Posterior vena cava (tissue), 2 donors: ENCODE measurements at regions not wholly inside any gene's neighbourhood (a gene's known extent, or its start where the extent isn't known, plus 50 kb on each side); places are given as distances from the start of the nearest gene placed in this dataset.

Source experiments
- DNase-seq: peaks from one replicate; pipeline ENCODE4 v3.0.0-alpha.2; 2020; ENCODE audit warnings: low spot score
- intact Hi-C, 2 donors: fragments of 100-400 bp; cut with DNase I; formaldehyde crosslinking; loops; one replicate each; pipeline versions ENCODE4 v1.14.1 to v1.14.2; 2022 to 2023
- donor health status: DM: yes; HTN: yes; CAD: no.
- donor health status: DM: yes; HTN: yes; CAD: no.

- DNase-seq = no peak
- intact Hi-C loops = no loop called here
Observed at GRCh38 chr13:100872761-100873160, 198.2 kb upstream of the TMTC4 start.

- intact Hi-C loops = no loop called here
- no peak for DNase-seq
Observed at GRCh38 chr13:100870898-100871297, 196.3 kb upstream of the TMTC4 start.

GRCh38 chr13:100860866-100861265 is 186.3 kb upstream of the TMTC4 start:
- intact Hi-C loops = no loop called here
- no peak for DNase-seq

- intact Hi-C loops = no loop called here
- no peak for DNase-seq
Observed at GRCh38 chr13:100859861-100860260, 185.3 kb upstream of the TMTC4 start.

DNA sequence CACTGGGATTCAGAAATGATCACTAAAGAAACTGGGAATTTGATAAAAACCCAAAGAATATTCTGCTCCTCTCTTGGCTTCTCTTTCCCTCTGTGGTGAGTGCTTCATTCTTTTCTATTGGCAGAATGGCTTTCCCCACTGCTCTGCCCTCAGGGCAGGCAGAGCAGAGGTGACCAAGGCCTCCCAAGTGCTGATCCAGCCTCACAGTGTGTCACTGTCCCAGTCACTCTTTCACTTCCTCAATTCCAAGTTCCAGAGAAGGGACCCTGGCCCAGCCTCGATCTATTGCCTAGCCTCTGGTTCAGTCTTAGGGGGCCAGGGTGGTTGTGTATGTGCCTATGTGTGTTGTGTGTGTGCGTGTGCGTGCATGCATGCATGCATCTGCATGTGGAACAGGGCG is 180.6 kb upstream of the TMTC4 start:
- DNase-seq = no peak
- intact Hi-C loops = no loop called here

GRCh38 chr13:100854006-100854405 is 179.4 kb upstream of the TMTC4 start:
- intact Hi-C loops = no loop called here
- DNase-seq = no peak

GRCh38 chr13:100853434-100853833 is 178.8 kb upstream of the TMTC4 start:
- intact Hi-C loops = no loop called here
- DNase-seq = no peak

DNA sequence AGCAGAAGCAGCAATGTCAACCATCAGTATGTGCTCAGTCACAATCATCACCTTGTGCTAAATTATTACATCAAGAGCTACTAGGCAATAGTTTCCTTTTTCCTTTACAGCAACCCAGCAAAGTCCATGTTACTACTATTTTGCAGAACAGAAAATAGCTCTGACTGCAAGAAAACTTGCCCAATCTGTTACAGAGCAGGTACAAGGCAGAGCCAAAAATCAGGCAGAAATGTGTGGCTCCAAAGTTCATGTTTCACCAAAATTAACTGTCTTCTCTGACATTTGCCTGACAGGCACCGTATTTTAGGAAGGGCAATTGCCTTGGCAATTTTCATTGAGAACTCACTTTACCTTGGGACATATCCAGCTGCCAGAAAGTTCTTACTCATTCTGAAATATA is 177.6 kb upstream of the TMTC4 start:
- DNase-seq = no peak
- intact Hi-C loops = no loop called here

- intact Hi-C loops = no loop called here
- DNase-seq = no peak
Observed at GRCh38 chr13:100848304-100848703, 173.7 kb upstream of the TMTC4 start.

GRCh38 chr13:100845128-100845757 is 170.6 kb upstream of the TMTC4 start:
- DNase-seq = no peak

GRCh38 chr13:100842136-100842535 is 167.5 kb upstream of the TMTC4 start:
- intact Hi-C loops = no loop called here

More at GRCh38 chr13:100845128-100845757, 170.6 kb upstream of the TMTC4 start:
- intact Hi-C loops = no loop called here

DNA sequence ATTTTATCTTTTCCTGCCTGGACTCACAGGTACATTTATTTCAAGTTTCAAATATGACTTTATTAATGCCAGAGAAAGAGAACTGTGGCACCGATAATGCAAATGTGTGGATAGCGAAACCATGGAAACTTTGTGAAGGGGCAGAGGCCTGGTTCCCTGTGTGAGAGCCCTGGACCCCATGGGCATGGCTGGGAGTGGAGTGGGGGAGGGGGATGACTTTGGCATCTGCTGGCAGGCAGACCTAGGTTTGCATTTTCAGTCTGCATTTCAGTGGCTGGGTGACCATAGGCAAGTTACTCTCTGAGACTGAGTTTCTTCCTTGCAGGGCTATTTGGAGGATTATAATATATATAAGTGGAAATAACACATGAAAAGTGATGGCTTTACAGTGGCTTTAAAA is 163.8 kb upstream of the TMTC4 start:
- intact Hi-C loops = no loop called here
- no peak for DNase-seq

More at GRCh38 chr13:100842136-100842535, 167.5 kb upstream of the TMTC4 start:
- DNase-seq = no peak

- intact Hi-C loops = no loop called here
- no peak for DNase-seq
Observed at GRCh38 chr13:100837631-100838030, 163.0 kb upstream of the TMTC4 start.

- intact Hi-C loops = no loop called here
- DNase-seq = no peak
Observed at GRCh38 chr13:100836711-100837110, 162.1 kb upstream of the TMTC4 start.

DNA sequence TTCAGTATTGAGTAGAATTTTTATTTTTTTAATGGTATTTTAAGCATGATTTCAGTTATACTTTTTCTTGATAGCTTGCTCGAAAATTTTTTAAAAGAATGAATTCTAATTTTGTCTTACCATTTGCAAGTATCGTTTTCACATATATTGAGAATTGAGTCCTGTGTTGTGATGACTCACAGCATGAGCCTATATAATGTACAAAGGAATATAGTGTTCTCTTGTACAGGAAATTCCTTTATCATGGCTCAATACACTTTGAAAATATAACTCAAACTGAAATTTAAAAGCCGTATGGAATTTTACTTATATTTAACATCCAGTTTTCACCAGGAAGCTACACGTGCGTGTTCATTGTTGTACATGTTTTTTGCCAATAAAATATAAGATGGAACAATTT is 161.1 kb upstream of the TMTC4 start:
- intact Hi-C loops = no loop called here
- no peak for DNase-seq

- no peak for DNase-seq
- intact Hi-C loops = no loop called here
Observed at GRCh38 chr13:100833427-100833826, 158.8 kb upstream of the TMTC4 start.

DNA sequence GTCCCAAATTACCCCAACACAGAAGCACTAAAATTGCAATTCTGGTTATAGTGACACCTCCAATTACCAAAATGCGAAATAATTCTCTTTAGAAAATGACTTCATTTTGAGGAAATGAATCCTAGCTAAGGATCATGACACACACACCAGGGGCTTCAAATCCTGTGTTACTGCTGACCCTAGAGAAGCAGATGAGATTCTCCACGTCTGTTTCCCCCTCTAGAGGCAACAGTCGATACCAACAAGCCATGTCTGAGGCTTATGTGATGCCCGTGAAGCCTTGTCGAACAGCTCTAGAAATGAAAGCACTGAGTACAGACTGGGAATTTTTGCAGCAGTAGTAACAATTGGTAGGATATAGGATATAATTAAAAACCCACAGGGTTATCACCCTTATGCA is 153.6 kb upstream of the TMTC4 start:
- intact Hi-C loops = no loop called here
- no peak for DNase-seq

DNA sequence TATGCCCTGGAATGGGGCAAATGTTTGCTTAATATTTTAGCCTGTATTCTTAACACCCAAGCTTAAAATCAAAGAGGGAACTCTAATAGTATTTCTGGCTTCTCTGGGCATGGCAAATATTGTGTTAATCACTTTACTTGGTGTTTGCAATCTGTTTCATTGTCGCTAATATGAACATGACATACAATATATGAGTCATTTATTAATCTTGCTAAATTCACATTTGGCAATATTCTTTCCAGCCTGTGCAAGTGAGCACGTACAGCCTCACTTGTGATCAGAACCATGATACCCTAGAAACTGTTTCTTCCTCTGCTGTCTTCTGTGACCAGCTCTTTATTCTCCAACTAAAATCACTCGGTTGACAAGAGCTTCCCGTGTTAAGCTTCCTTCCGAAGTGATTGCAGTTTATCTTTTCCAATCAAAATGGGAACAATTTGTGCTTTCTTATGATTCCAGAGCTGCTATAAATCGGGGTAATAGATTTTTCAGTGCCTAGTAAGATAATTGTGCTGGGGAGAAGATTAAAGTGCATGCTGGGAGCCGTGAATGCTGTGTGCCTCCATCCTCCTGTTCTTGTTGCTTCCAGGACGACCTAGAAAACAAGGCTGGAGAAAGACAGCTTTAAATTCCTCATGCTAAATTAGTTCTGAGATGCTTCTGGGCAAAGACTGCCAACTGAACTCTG is 153.0 kb upstream of the TMTC4 start:
- intact Hi-C loops = no loop called here

DNA sequence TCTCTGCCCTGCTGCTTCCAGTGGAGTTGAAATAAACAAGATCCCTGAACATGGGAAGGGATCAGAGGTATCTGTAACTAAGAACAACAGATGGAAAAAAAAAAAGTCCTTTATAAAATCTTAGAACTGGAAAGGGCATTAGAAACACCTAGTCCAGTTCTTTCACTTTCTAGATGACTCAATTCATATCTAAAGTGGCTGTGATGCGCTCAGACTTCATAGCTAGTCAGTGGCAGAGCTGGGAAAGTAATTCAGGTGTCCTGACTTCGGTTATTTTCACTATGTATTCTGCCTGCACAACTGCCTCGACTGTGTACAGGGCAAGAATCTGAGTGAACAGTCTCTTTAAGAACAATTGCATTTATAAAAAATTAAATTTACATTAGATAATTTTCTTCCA is 151.8 kb upstream of the TMTC4 start:
- no peak for DNase-seq
- intact Hi-C loops = no loop called here

More for the DNA sequence above, 153.0 kb upstream of the TMTC4 start:
- no peak for DNase-seq

DNA sequence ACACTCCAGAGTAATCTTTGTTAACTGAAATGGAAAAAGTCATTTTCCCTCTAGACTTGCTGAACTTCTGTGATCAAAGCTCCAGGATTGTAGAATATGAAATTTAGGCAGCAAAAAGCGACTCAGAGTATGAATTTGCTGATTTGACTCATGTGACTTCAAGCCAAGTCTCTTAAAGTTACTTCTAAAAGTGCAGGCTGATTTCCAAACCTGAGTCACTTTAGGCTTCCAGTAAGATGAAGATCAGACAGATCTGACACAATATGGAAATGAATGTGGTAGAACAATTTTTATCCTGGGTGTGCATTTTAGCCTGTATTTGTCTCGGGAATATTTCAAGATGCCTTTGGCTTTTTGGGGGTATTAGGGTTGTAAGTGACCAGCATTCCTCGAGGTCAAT is 151.0 kb upstream of the TMTC4 start:
- DNase-seq = no peak
- intact Hi-C loops = no loop called here

- intact Hi-C loops = no loop called here
- DNase-seq = no peak
Observed at GRCh38 chr13:100824366-100824765, 149.8 kb upstream of the TMTC4 start.
